ENCODE measurements at regions not wholly inside any gene's neighbourhood (a gene's known extent, or its start where the extent isn't known, plus 50 kb on each side); places are given as distances from the start of the nearest gene placed in this dataset.

DNA sequence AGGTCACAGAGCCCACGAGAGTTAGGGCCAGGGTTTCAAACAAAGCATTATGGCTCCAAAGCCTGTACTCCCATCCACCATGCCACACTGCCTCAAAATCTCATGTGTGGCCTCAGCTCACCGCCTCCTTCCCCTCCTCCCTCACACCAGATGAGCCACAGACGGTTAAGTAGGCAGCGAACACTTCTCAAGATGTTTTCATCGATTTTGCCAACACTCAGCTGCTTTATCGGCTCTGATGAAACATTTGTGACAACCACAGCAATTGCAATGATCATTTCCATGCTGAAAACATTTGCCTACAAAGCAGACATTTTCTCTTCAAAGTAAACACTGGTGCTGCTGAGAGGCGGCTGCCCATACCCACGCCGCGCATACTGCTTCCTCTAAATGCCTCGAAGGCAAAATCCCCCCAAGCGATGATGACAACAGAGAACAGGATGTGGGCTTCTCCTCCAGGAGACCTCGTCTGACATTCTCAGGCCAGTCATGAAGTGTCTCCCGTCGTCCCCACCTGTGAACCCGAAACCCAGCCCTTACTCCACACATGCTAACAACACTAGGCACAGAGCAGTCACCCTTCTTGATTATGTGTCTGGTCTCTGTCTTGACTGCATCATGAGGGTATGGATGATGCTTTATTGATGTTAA lies 599.2 kb downstream of the SOX6 start:
- no peaks in the 10 kb centered on the region for H3K4me1 ChIP-seq (replicated peaks in 1 of 2; ENCODE audit: control insufficient read depth in 2 of 2, insufficient read depth in 2 of 2, low read length in 2 of 2)
- no peak overlapping the region for H2AFZ ChIP-seq (ENCODE audit: low read depth, low read length)
- peaks cover 11 to 15% of the 10 kb centered on the region in 2 experiments; a peak in 4 of 5 replicates for H3K27me3 ChIP-seq (ENCODE audit: control insufficient read depth in 2 of 2, insufficient read depth in 2 of 2, low read length in 2 of 2)
- ChIA-PET CTCF (ENCODE audit: low intra/inter-chr PET ratio) (no interaction called here), POLR2A (no interaction called here)
- no peaks in the 10 kb centered on the region for H3K9me1 ChIP-seq (ENCODE audit: control insufficient read depth, insufficient read depth, low read length)
- H3K36me3 ChIP-seq (ENCODE audit: control insufficient read depth, insufficient read depth, low read length): no peaks in the 10 kb centered on the region
- 0% methylated on average over 16 of the region's 16 CpGs for WGBS (ENCODE audit: insufficient coverage, low coverage, missing lambda C conversion rate)
- intact Hi-C loops (cut with micrococcal nuclease) (no loop called here), in situ Hi-C loops (cut with MboI) (no loop called here)
- ATAC-seq (no peak), DNase-seq (ENCODE audit: extremely low read depth in 1 of 4, low spot score in 3 of 4) (no peak), FAIRE-seq (no peak)
- BruUV-seq (replicated peaks): no TSS peak
- no peaks in the 10 kb centered on the region for H4K20me1 ChIP-seq (replicated peaks; ENCODE audit: control insufficient read depth, insufficient read depth, low read length)
- no peak overlapping the region for H3K9ac ChIP-seq (ENCODE audit: insufficient read depth in 1 of 2, low read depth in 2 of 2, low read length in 2 of 2)
- no peak overlapping the region for H3K4me2 ChIP-seq (ENCODE audit: insufficient read depth, low read length)
- no peak overlapping the region for H3K4me3 ChIP-seq
- no peaks in the 10 kb centered on the region for H3K9me3 ChIP-seq (replicated peaks; ENCODE audit: control insufficient read depth, insufficient read depth, low read depth, low read length)
- H3K79me2 ChIP-seq (ENCODE audit: control insufficient read depth, insufficient read depth, low read length): no peaks in the 10 kb centered on the region
- TF ChIP-seq RBM14 (IDR thresholded peaks at IDR 0.05; ENCODE audit: borderline replicate concordance, insufficient read depth, low read depth, low read length): no peak
- TF ChIP-seq, protein P1, sequence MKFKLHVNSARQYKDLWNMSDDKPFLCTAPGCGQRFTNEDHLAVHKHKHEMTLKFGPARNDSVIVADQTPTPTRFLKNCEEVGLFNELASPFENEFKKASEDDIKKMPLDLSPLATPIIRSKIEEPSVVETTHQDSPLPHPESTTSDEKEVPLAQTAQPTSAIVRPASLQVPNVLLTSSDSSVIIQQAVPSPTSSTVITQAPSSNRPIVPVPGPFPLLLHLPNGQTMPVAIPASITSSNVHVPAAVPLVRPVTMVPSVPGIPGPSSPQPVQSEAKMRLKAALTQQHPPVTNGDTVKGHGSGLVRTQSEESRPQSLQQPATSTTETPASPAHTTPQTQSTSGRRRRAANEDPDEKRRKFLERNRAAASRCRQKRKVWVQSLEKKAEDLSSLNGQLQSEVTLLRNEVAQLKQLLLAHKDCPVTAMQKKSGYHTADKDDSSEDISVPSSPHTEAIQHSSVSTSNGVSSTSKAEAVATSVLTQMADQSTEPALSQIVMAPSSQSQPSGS (CRISPR knock-in tag; IDR thresholded peaks at IDR 0.05): no peak
- no peak for TF ChIP-seq MYBL2 (IDR thresholded peaks at IDR 0.05; ENCODE audit: low read depth)
- TF ChIP-seq MYBL2 (CRISPR knock-in tag; IDR thresholded peaks at IDR 0.05; ENCODE audit: borderline replicate concordance): no peak
- TF ChIP-seq ZNF274 (IDR thresholded peaks at IDR 0.05; ENCODE audit: borderline replicate concordance, low read depth, low read length): no peak
- TF ChIP-seq NFE2 (IDR thresholded peaks at IDR 0.05; ENCODE audit: low read depth): no peak
- TF ChIP-seq, protein P2, sequence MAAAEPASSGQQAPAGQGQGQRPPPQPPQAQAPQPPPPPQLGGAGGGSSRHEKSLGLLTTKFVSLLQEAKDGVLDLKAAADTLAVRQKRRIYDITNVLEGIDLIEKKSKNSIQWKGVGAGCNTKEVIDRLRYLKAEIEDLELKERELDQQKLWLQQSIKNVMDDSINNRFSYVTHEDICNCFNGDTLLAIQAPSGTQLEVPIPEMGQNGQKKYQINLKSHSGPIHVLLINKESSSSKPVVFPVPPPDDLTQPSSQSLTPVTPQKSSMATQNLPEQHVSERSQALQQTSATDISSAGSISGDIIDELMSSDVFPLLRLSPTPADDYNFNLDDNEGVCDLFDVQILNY (CRISPR knock-in tag; IDR thresholded peaks at IDR 0.05): no peak
- TF ChIP-seq CCAR2 (IDR thresholded peaks at IDR 0.05; ENCODE audit: low read depth, low read length): no peak
- no peak for TF ChIP-seq CHD2 (IDR thresholded peaks at IDR 0.05; ENCODE audit: low read depth, low read length)
- H3K27ac ChIP-seq (ENCODE audit: extremely low read depth, low read depth, low read length): no peak overlapping the region
